ENCODE measurements at regions not wholly inside any gene's neighbourhood (a gene's known extent, or its start where the extent isn't known, plus 50 kb on each side); places are given as distances from the start of the nearest gene placed in this dataset.

DNA sequence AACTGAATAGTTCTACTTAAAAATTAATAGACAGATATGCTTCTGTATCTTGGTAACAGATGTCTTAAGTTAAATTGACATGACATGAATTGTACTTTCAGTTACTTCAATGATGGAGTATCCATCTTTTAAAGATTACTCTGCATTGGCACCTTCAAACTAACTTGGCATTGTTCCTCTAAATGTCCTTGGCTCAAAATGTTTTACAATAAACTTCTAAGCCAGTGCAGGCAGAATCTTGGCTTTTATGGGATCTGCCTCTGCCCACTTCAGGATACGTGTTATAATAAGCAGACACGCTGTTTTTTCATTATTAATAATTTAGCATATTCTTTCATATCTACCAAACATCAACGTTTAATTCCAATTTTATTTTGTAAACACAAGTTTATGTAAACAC, 873.4 kb upstream of the ADAMTS5 start:
- FAIRE-seq: peak; percentile 37
- no peaks in the 10 kb centered on the region for H3K27me3 Mint-ChIP-seq (ENCODE audit: low read depth, unreplicated experiment)
- TF ChIP-seq, protein P1, sequence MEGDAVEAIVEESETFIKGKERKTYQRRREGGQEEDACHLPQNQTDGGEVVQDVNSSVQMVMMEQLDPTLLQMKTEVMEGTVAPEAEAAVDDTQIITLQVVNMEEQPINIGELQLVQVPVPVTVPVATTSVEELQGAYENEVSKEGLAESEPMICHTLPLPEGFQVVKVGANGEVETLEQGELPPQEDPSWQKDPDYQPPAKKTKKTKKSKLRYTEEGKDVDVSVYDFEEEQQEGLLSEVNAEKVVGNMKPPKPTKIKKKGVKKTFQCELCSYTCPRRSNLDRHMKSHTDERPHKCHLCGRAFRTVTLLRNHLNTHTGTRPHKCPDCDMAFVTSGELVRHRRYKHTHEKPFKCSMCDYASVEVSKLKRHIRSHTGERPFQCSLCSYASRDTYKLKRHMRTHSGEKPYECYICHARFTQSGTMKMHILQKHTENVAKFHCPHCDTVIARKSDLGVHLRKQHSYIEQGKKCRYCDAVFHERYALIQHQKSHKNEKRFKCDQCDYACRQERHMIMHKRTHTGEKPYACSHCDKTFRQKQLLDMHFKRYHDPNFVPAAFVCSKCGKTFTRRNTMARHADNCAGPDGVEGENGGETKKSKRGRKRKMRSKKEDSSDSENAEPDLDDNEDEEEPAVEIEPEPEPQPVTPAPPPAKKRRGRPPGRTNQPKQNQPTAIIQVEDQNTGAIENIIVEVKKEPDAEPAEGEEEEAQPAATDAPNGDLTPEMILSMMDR (IDR thresholded peaks at IDR 0.05; ENCODE audit: insufficient read depth, low read depth, low read length): no peak
- no peak for TF ChIP-seq EZH2 (IDR thresholded peaks at IDR 0.05; ENCODE audit: insufficient read depth, low read length)

DNA sequence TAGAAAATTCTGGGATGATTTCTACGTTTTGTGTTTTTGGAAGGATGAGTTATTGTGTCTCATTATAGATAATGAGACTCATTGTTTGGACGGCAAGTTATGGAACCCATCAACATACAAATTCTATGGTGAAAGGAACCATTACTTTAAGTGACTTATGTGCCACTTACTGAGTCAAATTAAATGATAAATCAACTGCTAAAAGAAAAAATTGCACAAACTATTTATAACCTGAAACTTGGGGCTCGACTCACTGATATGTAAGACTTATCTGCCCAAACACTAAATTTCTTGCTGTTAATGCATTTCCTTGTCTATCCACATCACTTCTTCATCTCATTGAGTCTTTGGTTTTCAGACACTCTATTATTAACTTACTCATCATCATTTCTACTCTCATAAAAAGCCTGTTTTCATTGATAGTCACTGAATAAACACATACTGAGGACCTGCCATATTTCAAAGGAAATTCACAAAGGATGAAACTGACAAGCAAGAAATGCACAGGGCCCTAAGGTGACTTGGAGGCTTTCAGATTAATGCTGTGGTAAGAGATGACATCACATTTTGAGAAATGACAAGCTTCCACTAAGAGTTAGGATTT, 872.7 kb upstream of the ADAMTS5 start:
- no peak overlapping the region for H3K27ac Mint-ChIP-seq (ENCODE audit: unreplicated experiment)

More for the DNA sequence above, 873.4 kb upstream of the ADAMTS5 start:
- Mint-ChIP-seq H3K4me1 (ENCODE audit: low read depth, unreplicated experiment) (no peaks in the 10 kb centered on the region), H3K9me3 (ENCODE audit: unreplicated experiment) (peaks cover 1% of the 10 kb centered on the region), H3K27ac (ENCODE audit: unreplicated experiment) (no peak overlapping the region), H3K36me3 (ENCODE audit: low read depth, unreplicated experiment) (no peaks in the 10 kb centered on the region), H3K4me3 (ENCODE audit: unreplicated experiment) (no peak overlapping the region)
- H3K4me2 ChIP-seq (ENCODE audit: low read length): no peak overlapping the region
- H3K79me2 ChIP-seq (ENCODE audit: insufficient read depth, low read length): no peaks in the 10 kb centered on the region
- H2AFZ ChIP-seq (ENCODE audit: low read depth, low read length): no peak overlapping the region
- no peaks in the 10 kb centered on the region for H3K36me3 ChIP-seq (ENCODE audit: insufficient read depth, low read length)
- H4K20me1 ChIP-seq (ENCODE audit: insufficient read depth, low read length): no peaks in the 10 kb centered on the region
- no peaks in the 10 kb centered on the region for H3K27me3 ChIP-seq (ENCODE audit: insufficient read depth, low read length)
- no peak for DNase-seq (ENCODE audit: low read depth)
- no peak overlapping the region for H3K9ac ChIP-seq (ENCODE audit: low read length)
- no peaks in the 10 kb centered on the region for H3K9me3 ChIP-seq (ENCODE audit: insufficient read depth, low read depth, low read length)
- H3K4me1 ChIP-seq (ENCODE audit: insufficient read depth, low read length): no peaks in the 10 kb centered on the region
- no peak overlapping the region for H3K4me3 ChIP-seq (ENCODE audit: insufficient read depth, low read depth, low read length)
- no peak overlapping the region for H3K27ac ChIP-seq (ENCODE audit: low read depth, low read length)

DNA sequence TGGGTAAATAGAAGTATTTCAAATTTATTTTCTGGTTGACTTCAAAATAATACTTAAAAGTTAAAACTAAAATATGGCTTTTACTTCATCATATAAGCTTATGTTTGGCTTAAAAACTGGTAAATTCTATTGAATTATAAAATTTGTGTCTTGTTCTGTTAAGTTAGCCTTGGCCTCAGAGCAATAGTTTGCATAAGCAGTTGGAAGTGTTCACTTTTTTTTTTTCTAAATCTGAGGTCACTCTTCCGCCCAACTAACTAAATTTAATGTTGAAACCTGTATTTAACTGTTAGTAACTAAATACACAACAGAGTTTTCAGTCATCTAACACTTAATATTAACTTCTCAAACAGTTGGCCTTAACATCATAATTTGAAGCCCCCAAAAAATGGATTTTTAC, 871.7 kb upstream of the ADAMTS5 start:
- H3K27ac Mint-ChIP-seq (ENCODE audit: unreplicated experiment): no peak overlapping the region
- no peaks in the 10 kb centered on the region for H3K36me3 Mint-ChIP-seq (ENCODE audit: low read depth, unreplicated experiment)
- peaks cover 1% of the 10 kb centered on the region for H3K9me3 Mint-ChIP-seq (ENCODE audit: unreplicated experiment)
- TF ChIP-seq, protein P1 (IDR thresholded peaks at IDR 0.05; ENCODE audit: insufficient read depth, low read depth, low read length): no peak
- TF ChIP-seq EZH2 (IDR thresholded peaks at IDR 0.05; ENCODE audit: insufficient read depth, low read length): no peak
- Histone ChIP-seq H3K4me1 (ENCODE audit: insufficient read depth, low read length) (no peaks in the 10 kb centered on the region), H3K27me3 (ENCODE audit: insufficient read depth, low read length) (no peaks in the 10 kb centered on the region), H3K27ac (ENCODE audit: low read depth, low read length) (no peak overlapping the region), H3K4me2 (ENCODE audit: low read length) (no peak overlapping the region), H3K9ac (ENCODE audit: low read length) (no peak overlapping the region), H4K20me1 (ENCODE audit: insufficient read depth, low read length) (no peaks in the 10 kb centered on the region), H3K4me3 (ENCODE audit: insufficient read depth, low read depth, low read length) (no peak overlapping the region), H3K36me3 (ENCODE audit: insufficient read depth, low read length) (no peaks in the 10 kb centered on the region), H3K9me3 (ENCODE audit: insufficient read depth, low read depth, low read length) (no peaks in the 10 kb centered on the region), H3K79me2 (ENCODE audit: insufficient read depth, low read length) (no peaks in the 10 kb centered on the region), H2AFZ (ENCODE audit: low read depth, low read length) (no peak overlapping the region)
- no peaks in the 10 kb centered on the region for H3K27me3 Mint-ChIP-seq (ENCODE audit: low read depth, unreplicated experiment)
- no peaks in the 10 kb centered on the region for H3K4me1 Mint-ChIP-seq (ENCODE audit: low read depth, unreplicated experiment)
- no peak for FAIRE-seq
- DNase-seq (ENCODE audit: low read depth): no peak
- H3K4me3 Mint-ChIP-seq (ENCODE audit: unreplicated experiment): no peak overlapping the region

More for the DNA sequence above, 872.7 kb upstream of the ADAMTS5 start:
- Mint-ChIP-seq H3K4me3 (ENCODE audit: unreplicated experiment) (no peak overlapping the region), H3K36me3 (ENCODE audit: low read depth, unreplicated experiment) (no peaks in the 10 kb centered on the region), H3K27me3 (ENCODE audit: low read depth, unreplicated experiment) (no peaks in the 10 kb centered on the region), H3K9me3 (ENCODE audit: unreplicated experiment) (peaks cover 1% of the 10 kb centered on the region), H3K4me1 (ENCODE audit: low read depth, unreplicated experiment) (no peaks in the 10 kb centered on the region)
- Histone ChIP-seq H3K27ac (ENCODE audit: low read depth, low read length) (no peak overlapping the region), H3K4me3 (ENCODE audit: insufficient read depth, low read depth, low read length) (no peak overlapping the region), H3K4me1 (ENCODE audit: insufficient read depth, low read length) (no peaks in the 10 kb centered on the region), H3K79me2 (ENCODE audit: insufficient read depth, low read length) (no peaks in the 10 kb centered on the region), H3K36me3 (ENCODE audit: insufficient read depth, low read length) (no peaks in the 10 kb centered on the region), H3K9me3 (ENCODE audit: insufficient read depth, low read depth, low read length) (no peaks in the 10 kb centered on the region), H2AFZ (ENCODE audit: low read depth, low read length) (no peak overlapping the region), H3K4me2 (ENCODE audit: low read length) (no peak overlapping the region), H3K27me3 (ENCODE audit: insufficient read depth, low read length) (no peaks in the 10 kb centered on the region), H4K20me1 (ENCODE audit: insufficient read depth, low read length) (no peaks in the 10 kb centered on the region), H3K9ac (ENCODE audit: low read length) (no peak overlapping the region)
- DNase-seq (ENCODE audit: low read depth) (no peak), FAIRE-seq (no peak)
- TF ChIP-seq, protein P1 (IDR thresholded peaks at IDR 0.05; ENCODE audit: insufficient read depth, low read depth, low read length): no peak
- TF ChIP-seq EZH2 (IDR thresholded peaks at IDR 0.05; ENCODE audit: insufficient read depth, low read length): no peak
